ENCODE measurements at regions not wholly inside any gene's neighbourhood (a gene's known extent, or its start where the extent isn't known, plus 50 kb on each side); places are given as distances from the start of the nearest gene placed in this dataset.

GRCh38 chr13:80516818-80517348, 176.0 kb upstream of the SPRY2 start:
- H3K9me3 ChIP-seq (ENCODE audit: control extremely low read depth in 1 of 3, control insufficient read depth in 2 of 3, insufficient read depth in 1 of 3, low read length in 2 of 3): peaks cover 0 to 9% (median 2%) of the 10 kb centered on the region in 3 donors
- H4K20me1 ChIP-seq (ENCODE audit: control insufficient read depth, insufficient read depth, low read length, poor library complexity, severe bottlenecking): no peaks in the 10 kb centered on the region
- 94% methylated on average over 8 of the region's 8 CpGs for WGBS (ENCODE audit: insufficient coverage)
- H3K4me2 ChIP-seq (replicated peaks; ENCODE audit: low read depth, low read length, poor library complexity, severe bottlenecking): no peak overlapping the region
- H3K36me3 ChIP-seq (replicated peaks in 1 of 2; ENCODE audit: control extremely low read depth in 1 of 2, control insufficient read depth in 1 of 2, extremely low read depth in 1 of 2, insufficient read depth in 2 of 2, low read length in 1 of 2): no peaks in the 10 kb centered on the region
- H3K27ac Mint-ChIP-seq: no peak overlapping the region
- ChIA-PET CTCF (no interaction called here), POLR2A (no interaction called here)
- H3K79me2 ChIP-seq (ENCODE audit: control insufficient read depth, insufficient read depth, low read length): no peaks in the 10 kb centered on the region
- no peaks in the 10 kb centered on the region for H3K27me3 ChIP-seq (replicated peaks in 1 of 4; ENCODE audit: control extremely low read depth in 1 of 4, control insufficient read depth in 3 of 4, insufficient read depth in 4 of 4, low read length in 3 of 4)
- H2AFZ ChIP-seq (ENCODE audit: insufficient read depth, low read depth, low read length, poor library complexity, severe bottlenecking): no peak overlapping the region
- H3K9me3 Mint-ChIP-seq (ENCODE audit: insufficient read depth): peaks cover 9% of the 10 kb centered on the region
- no peak overlapping the region for H3K4me3 Mint-ChIP-seq
- H3K4me1 Mint-ChIP-seq: no peaks in the 10 kb centered on the region
- H3K4me1 ChIP-seq (ENCODE audit: control insufficient read depth in 2 of 2, insufficient read depth in 2 of 2, low read length in 2 of 2): no peaks in the 10 kb centered on the region
- ATAC-seq (ENCODE audit: low read depth) (no peak), DNase-seq (no peak)
- intact Hi-C loops (cut with micrococcal nuclease): no loop called here
- H3K4me3 ChIP-seq (ENCODE audit: control extremely low read depth in 1 of 5, extremely low read depth in 1 of 5, insufficient read depth in 1 of 5, low read depth in 2 of 5, low read length in 4 of 5): no peak overlapping the region
- H3K27ac ChIP-seq (ENCODE audit: low read length in 2 of 2): no peak overlapping the region
- H3K27me3 Mint-ChIP-seq: no peaks in the 10 kb centered on the region
- no peak for TF ChIP-seq CTCF (IDR thresholded peaks at IDR 0.05)
- TF ChIP-seq EZH2 (IDR thresholded peaks at IDR 0.05; ENCODE audit: borderline replicate concordance, insufficient read depth, low read depth, low read length, poor library complexity, severe bottlenecking): no peak
- H3K9ac ChIP-seq (ENCODE audit: low read length): no peak overlapping the region

DNA sequence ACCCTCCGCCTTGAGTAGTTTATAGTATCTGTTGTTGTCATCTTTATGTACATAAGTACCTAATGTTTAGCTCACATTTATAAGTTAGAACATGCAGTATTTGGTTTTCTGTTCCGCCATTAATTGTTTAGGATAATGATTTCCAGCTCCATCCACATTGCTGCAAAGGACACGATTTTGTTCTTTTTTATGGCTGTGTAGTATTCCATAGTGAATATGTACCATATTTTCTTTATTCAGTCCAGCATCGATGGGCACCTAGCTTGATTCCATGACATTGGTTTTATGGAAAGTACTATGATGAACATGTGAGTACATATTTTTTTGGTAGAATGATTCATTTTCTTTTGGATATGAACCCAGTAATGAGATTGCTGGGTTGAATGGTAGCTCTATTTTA, 174.4 kb upstream of the SPRY2 start:
- TF ChIP-seq CTCF (IDR thresholded peaks at IDR 0.05): no peak
- no peak overlapping the region for H3K9ac ChIP-seq (ENCODE audit: low read length)
- H3K36me3 ChIP-seq (replicated peaks in 1 of 2; ENCODE audit: control extremely low read depth in 1 of 2, control insufficient read depth in 1 of 2, extremely low read depth in 1 of 2, insufficient read depth in 2 of 2, low read length in 1 of 2): no peaks in the 10 kb centered on the region
- H3K9me3 ChIP-seq (ENCODE audit: control extremely low read depth in 1 of 3, control insufficient read depth in 2 of 3, insufficient read depth in 1 of 3, low read length in 2 of 3): peaks cover 0 to 9% (median 2%) of the 10 kb centered on the region in 3 donors
- Mint-ChIP-seq H3K27ac (no peak overlapping the region), H3K9me3 (ENCODE audit: insufficient read depth) (peaks cover 9% of the 10 kb centered on the region), H3K4me1 (no peaks in the 10 kb centered on the region), H3K4me3 (no peak overlapping the region), H3K27me3 (no peaks in the 10 kb centered on the region)
- ChIA-PET CTCF (no interaction called here), POLR2A (no interaction called here)
- no peak overlapping the region for H3K4me2 ChIP-seq (replicated peaks; ENCODE audit: low read depth, low read length, poor library complexity, severe bottlenecking)
- no peaks in the 10 kb centered on the region for H4K20me1 ChIP-seq (ENCODE audit: control insufficient read depth, insufficient read depth, low read length, poor library complexity, severe bottlenecking)
- no peak overlapping the region for H2AFZ ChIP-seq (ENCODE audit: insufficient read depth, low read depth, low read length, poor library complexity, severe bottlenecking)
- no CpG with 5 or more reads among the region's 4 CpGs for WGBS (ENCODE audit: insufficient coverage)
- H3K27ac ChIP-seq (ENCODE audit: low read length in 2 of 2): no peak overlapping the region
- DNase-seq (no peak), ATAC-seq (ENCODE audit: low read depth) (no peak)
- H3K27me3 ChIP-seq (replicated peaks in 1 of 4; ENCODE audit: control extremely low read depth in 1 of 4, control insufficient read depth in 3 of 4, insufficient read depth in 4 of 4, low read length in 3 of 4): no peaks in the 10 kb centered on the region
- intact Hi-C loops (cut with micrococcal nuclease): no loop called here
- H3K79me2 ChIP-seq (ENCODE audit: control insufficient read depth, insufficient read depth, low read length): no peaks in the 10 kb centered on the region
- no peak overlapping the region for H3K4me3 ChIP-seq (ENCODE audit: control extremely low read depth in 1 of 5, extremely low read depth in 1 of 5, insufficient read depth in 1 of 5, low read depth in 2 of 5, low read length in 4 of 5)
- no peaks in the 10 kb centered on the region for H3K4me1 ChIP-seq (ENCODE audit: control insufficient read depth in 2 of 2, insufficient read depth in 2 of 2, low read length in 2 of 2)
